ENCODE measurements at regions not wholly inside any gene's neighbourhood (a gene's known extent, or its start where the extent isn't known, plus 50 kb on each side); places are given as distances from the start of the nearest gene placed in this dataset.

DNA sequence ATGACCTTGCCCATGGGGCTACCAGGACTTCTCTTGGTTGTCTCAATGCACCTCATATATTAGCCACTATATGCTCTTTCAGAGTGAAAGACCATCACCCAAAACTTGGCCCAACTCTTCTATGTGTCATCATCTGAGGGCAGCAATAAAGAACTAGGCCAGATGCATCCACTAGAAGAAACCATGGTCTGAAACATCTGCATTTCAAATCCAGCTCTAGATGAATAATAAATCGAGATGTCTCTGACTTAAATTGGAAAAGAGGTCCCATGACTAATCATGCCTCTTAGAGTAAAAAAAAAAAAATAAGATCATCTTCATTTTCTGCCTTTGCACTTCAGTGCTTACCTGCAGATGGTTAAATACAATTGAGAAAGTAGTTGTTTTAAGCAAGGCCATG lies 397.6 kb upstream of the PITX2 start:
- no peak for TF ChIP-seq SUZ12 (IDR thresholded peaks at IDR 0.05; ENCODE audit: extremely low read depth, insufficient read depth, insufficient read length)
- TF ChIP-seq ZNF274 (IDR thresholded peaks at IDR 0.05; ENCODE audit: low read depth, low read length), result no peak

Data from NT2/D1 (cell line).